K562 (cell line): ENCODE measurements at regions not wholly inside any gene's neighbourhood (a gene's known extent, or its start where the extent isn't known, plus 50 kb on each side); places are given as distances from the start of the nearest gene placed in this dataset.

Experiments
- ATAC-seq: fragments of 200-7000 bp; cut with Tn5 transposase; 3 replicates; pipeline ENCODE4 v1.9.1; 2020; ENCODE audit warnings: moderate library complexity
- BruUV-seq: library from RNA; stranded (reverse); fragments of 400-500 nt; replicated peaks from 2 replicates; lab custom pipeline; 2021; lab: Mats Ljungman, UMichigan
- CTCF ChIA-PET: fragments of 300-600 bp; formaldehyde crosslinking; extraction: SDS; loops from one replicate; lab custom pipeline; 2021; ENCODE audit warnings: low intra/inter-chr PET ratio; lab: Yijun Ruan, JAX
- POLR2A ChIA-PET: fragments of 300-600, 350-650 bp; sonication (Branson Sonifier 250); formaldehyde crosslinking; extraction: SDS; loops from one replicate; lab custom pipeline; 2021; ENCODE audit warnings: antibody characterized with exemption, inconsistent platforms; lab: Yijun Ruan, JAX
- DNase-seq, 4 experiments: peaks; one replicate each; pipeline versions ENCODE4 v3.0.0 to v3.0.0-alpha.2; 2011 to 2018; ENCODE audit warnings: low spot score in 3 of 4, mixed read lengths in 3 of 4; ENCODE audit errors: extremely low read depth in 1 of 4
- FAIRE-seq: peaks from 2 replicates; lab custom pipeline; 2011; peaks lifted over from hg19 to GRCh38; lab: Jason Lieb, UNC
- H2AFZ ChIP-seq: 2 replicates; pipeline ENCODE4 v1.6.0; 2011; ENCODE audit warnings: low read depth, low read length, control low read depth, inconsistent platforms
- H3K27ac ChIP-seq: fragments of 200-600 bp; 3 replicates; pipeline ENCODE4 v1.8.0; 2011; ENCODE audit warnings: low read depth, mild to moderate bottlenecking, control low read depth, inconsistent platforms, low read length, moderate library complexity, mixed read lengths; ENCODE audit errors: extremely low read depth
- H3K27me3 ChIP-seq, 2 experiments: fragments of 300-600 bp in 1 of 2; 2 replicates in 1 of 2; 3 replicates in 1 of 2; pipeline versions ENCODE4 v1.6.0 to v1.8.0; 2011; ENCODE audit warnings: inconsistent platforms in 2 of 2, low read length in 2 of 2, mild to moderate bottlenecking in 1 of 2, mixed read lengths in 1 of 2, moderate library complexity in 1 of 2; ENCODE audit not compliant: control insufficient read depth in 2 of 2, insufficient read depth in 2 of 2
- H3K36me3 ChIP-seq: fragments of 300-600 bp; 3 replicates; pipeline ENCODE4 v1.8.0; 2011; ENCODE audit warnings: mild to moderate bottlenecking, low read length, inconsistent platforms; ENCODE audit not compliant: control insufficient read depth, insufficient read depth
- H3K4me1 ChIP-seq, 2 experiments: fragments of 200-600 bp in 1 of 2; replicated peaks in 1 of 2; 2 replicates in 1 of 2; 3 replicates in 1 of 2; pipeline versions ENCODE4 v1.5.1 to v1.8.0; 2011; ENCODE audit warnings: inconsistent platforms in 2 of 2, low read length in 2 of 2, mild to moderate bottlenecking in 1 of 2, mixed read lengths in 1 of 2, moderate library complexity in 1 of 2; ENCODE audit not compliant: control insufficient read depth in 2 of 2, insufficient read depth in 2 of 2
- H3K4me2 ChIP-seq: 2 replicates; pipeline ENCODE4 v1.6.1; 2011; ENCODE audit warnings: low read length, control low read depth, inconsistent platforms, mixed read lengths; ENCODE audit not compliant: insufficient read depth
- H3K4me3 ChIP-seq: fragments of 200-600 bp; sonication (generic), shearing (Covaris generic); 2 replicates; pipeline ENCODE4 v1.5.1; 2016; ENCODE audit warnings: control low read depth, inconsistent platforms
- H3K79me2 ChIP-seq: fragments of 200-600 bp; 3 replicates; pipeline ENCODE4 v1.8.0; 2011; ENCODE audit warnings: low read length, inconsistent platforms; ENCODE audit not compliant: control insufficient read depth, insufficient read depth
- H3K9ac ChIP-seq, 2 experiments: 2 replicates each; pipeline versions ENCODE4 v1.6.0 to v1.6.1; 2011; ENCODE audit warnings: low read depth in 2 of 2, low read length in 2 of 2, control low read depth in 1 of 2, inconsistent platforms in 1 of 2, mild to moderate bottlenecking in 1 of 2, mixed read lengths in 1 of 2; ENCODE audit not compliant: insufficient read depth in 1 of 2
- H3K9me1 ChIP-seq: one replicate; pipeline ENCODE4 v1.6.0; 2011; ENCODE audit warnings: inconsistent platforms, mild to moderate bottlenecking, low read length, moderate library complexity; ENCODE audit not compliant: control insufficient read depth, insufficient read depth
- H3K9me3 ChIP-seq: replicated peaks from 2 replicates; pipeline ENCODE4 v1.5.1; 2011; ENCODE audit warnings: low read depth, low read length, inconsistent platforms; ENCODE audit not compliant: control insufficient read depth, insufficient read depth
- H4K20me1 ChIP-seq: replicated peaks from 2 replicates; pipeline ENCODE4 v1.6.1; 2011; ENCODE audit warnings: low read length, inconsistent platforms, mixed read lengths; ENCODE audit not compliant: control insufficient read depth, insufficient read depth
- MEIS2 ChIP-seq: fragments of 450-650 bp; IDR thresholded peaks from 2 replicates; pipeline ENCODE4 v1.6.1; 2014; ENCODE audit warnings: mild to moderate bottlenecking; ENCODE audit not compliant: partially characterized antibody
- POLR2H ChIP-seq: IDR thresholded peaks from 2 replicates; pipeline ENCODE4 v1.6.1; 2016; ENCODE audit warnings: missing genetic modification characterization, low read depth, mild to moderate bottlenecking, control low read depth, missing compliant biosample characterization, moderate library complexity
- ZNF717 ChIP-seq: fragments of 250-450 bp; sonication (Bioruptor Pico); IDR thresholded peaks from 2 replicates; pipeline ENCODE4 v1.5.0; 2021
- WGBS: fragments of 100-300 bp; shearing (Covaris generic); methylation state at CpG from one replicate; pipeline ENCODE4 v1.1.6; 2016; ENCODE audit warnings: low coverage, mixed read lengths; ENCODE audit not compliant: insufficient coverage; ENCODE audit errors: missing lambda C conversion rate; 5-methylcytosine and 5-hydroxymethylcytosine counted together
- in situ Hi-C: fragments of 300-500 bp; cut with MboI; formaldehyde crosslinking; loops from 4 replicates; pipeline ENCODE4 v1.15.0; 2018; ENCODE audit warnings: inconsistent platforms, mixed read lengths
- intact Hi-C: fragments of 100-400 bp; cut with micrococcal nuclease; formaldehyde crosslinking; loops from 2 replicates; pipeline ENCODE4 v1.14.2; 2022
- TF ChIP-seq, protein P1 (sequence below): fragments of 450-650 bp; IDR thresholded peaks from 2 replicates; pipeline ENCODE4 v1.6.1; 2017; ENCODE audit warnings: antibody characterized with exemption, mild to moderate bottlenecking

DNA sequence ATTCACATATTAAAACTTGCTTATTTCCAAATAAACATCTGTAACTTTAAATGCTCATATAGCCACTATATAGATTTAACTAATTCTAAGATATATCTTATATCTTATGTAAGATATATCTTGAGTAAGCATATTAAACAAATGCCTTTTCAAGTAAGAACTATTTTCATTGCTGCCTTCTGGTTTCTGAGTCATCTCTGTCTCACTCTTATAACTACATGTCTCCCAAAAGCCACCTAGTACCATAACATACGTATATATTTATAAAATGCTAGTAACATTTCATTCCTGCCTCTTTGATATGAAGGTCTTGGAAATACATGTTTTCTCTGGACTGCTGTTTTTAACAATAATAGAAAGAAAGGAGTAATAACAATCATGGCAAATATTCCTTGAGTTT is 429.5 kb downstream of the DTWD2 start:
- intact Hi-C loops (no loop called here), in situ Hi-C loops (no loop called here)
- no peak overlapping the region for H3K27ac ChIP-seq
- TF ChIP-seq MEIS2 (no peak), POLR2H (tag) (no peak), ZNF717 (CRISPR knock-in tag) (no peak)
- TF ChIP-seq, protein P1, sequence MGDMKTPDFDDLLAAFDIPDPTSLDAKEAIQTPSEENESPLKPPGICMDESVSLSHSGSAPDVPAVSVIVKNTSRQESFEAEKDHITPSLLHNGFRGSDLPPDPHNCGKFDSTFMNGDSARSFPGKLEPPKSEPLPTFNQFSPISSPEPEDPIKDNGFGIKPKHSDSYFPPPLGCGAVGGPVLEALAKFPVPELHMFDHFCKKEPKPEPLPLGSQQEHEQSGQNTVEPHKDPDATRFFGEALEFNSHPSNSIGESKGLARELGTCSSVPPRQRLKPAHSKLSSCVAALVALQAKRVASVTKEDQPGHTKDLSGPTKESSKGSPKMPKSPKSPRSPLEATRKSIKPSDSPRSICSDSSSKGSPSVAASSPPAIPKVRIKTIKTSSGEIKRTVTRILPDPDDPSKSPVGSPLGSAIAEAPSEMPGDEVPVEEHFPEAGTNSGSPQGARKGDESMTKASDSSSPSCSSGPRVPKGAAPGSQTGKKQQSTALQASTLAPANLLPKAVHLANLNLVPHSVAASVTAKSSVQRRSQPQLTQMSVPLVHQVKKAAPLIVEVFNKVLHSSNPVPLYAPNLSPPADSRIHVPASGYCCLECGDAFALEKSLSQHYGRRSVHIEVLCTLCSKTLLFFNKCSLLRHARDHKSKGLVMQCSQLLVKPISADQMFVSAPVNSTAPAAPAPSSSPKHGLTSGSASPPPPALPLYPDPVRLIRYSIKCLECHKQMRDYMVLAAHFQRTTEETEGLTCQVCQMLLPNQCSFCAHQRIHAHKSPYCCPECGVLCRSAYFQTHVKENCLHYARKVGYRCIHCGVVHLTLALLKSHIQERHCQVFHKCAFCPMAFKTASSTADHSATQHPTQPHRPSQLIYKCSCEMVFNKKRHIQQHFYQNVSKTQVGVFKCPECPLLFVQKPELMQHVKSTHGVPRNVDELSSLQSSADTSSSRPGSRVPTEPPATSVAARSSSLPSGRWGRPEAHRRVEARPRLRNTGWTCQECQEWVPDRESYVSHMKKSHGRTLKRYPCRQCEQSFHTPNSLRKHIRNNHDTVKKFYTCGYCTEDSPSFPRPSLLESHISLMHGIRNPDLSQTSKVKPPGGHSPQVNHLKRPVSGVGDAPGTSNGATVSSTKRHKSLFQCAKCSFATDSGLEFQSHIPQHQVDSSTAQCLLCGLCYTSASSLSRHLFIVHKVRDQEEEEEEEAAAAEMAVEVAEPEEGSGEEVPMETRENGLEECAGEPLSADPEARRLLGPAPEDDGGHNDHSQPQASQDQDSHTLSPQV, result no peak
- H3K9me3 ChIP-seq, result no peaks in the 10 kb centered on the region
- no peak overlapping the region for H3K4me2 ChIP-seq
- H2AFZ ChIP-seq, result no peak overlapping the region
- no peak overlapping the region for H3K9ac ChIP-seq
- no peaks in the 10 kb centered on the region for H3K36me3 ChIP-seq
- 0% methylated on average over 1 of the region's 1 CpG for WGBS
- H3K4me1 ChIP-seq, result no peaks in the 10 kb centered on the region
- no peak for FAIRE-seq
- POLR2A ChIA-PET, result no interaction called here
- no TSS peak for BruUV-seq
- H3K9me1 ChIP-seq, result no peaks in the 10 kb centered on the region
- no peaks in the 10 kb centered on the region for H3K27me3 ChIP-seq
- no peaks in the 10 kb centered on the region for H4K20me1 ChIP-seq
- ATAC-seq, result no peak
- no peak overlapping the region for H3K4me3 ChIP-seq
- no peaks in the 10 kb centered on the region for H3K79me2 ChIP-seq
- CTCF ChIA-PET, result no interaction called here
- DNase-seq, result no peak
